GM18502 (cell line): ENCODE measurements at regions not wholly inside any gene's neighbourhood (a gene's known extent, or its start where the extent isn't known, plus 50 kb on each side); places are given as distances from the start of the nearest gene placed in this dataset.

Experiments
- ATAC-seq: cut with Tn5 transposase; IDR thresholded peaks from one replicate; pipeline ENCODE4 v1.9.1; 2021; ENCODE audit warnings: mild to moderate bottlenecking; ENCODE audit not compliant: unreplicated experiment, poor library complexity

GRCh38 chr1:165075725-165076370, 280.7 kb downstream of the LMX1A start:
- ATAC-seq: peak; percentile 64

GRCh38 chr1:165073185-165074007, 283.1 kb downstream of the LMX1A start:
- ATAC-seq: peak; percentile 76

DNA sequence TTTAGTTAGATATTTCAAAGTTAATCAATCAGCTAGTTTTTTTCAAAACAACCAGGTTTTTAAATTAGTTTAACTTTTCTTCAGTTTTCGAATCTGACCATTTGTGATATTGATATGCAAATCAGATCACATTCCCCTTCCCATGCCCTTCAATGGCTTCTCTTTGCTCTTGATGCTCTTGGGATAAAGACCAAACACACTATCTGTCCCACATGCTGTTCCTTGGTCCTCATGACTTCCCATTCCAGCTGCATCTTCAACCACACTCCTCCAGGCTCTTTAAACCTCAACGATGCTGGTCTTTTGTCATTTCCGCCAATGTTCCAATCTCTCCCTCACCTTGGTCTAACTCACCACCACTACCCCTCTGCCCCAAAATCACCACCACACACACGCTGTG, 285.8 kb downstream of the LMX1A start:
- no peak for ATAC-seq

- ATAC-seq: no peak
Measured at GRCh38 chr1:165069829-165070228, 286.7 kb downstream of the LMX1A start.

- ATAC-seq: no peak
Measured at GRCh38 chr1:165068741-165069140, 287.8 kb downstream of the LMX1A start.

DNA sequence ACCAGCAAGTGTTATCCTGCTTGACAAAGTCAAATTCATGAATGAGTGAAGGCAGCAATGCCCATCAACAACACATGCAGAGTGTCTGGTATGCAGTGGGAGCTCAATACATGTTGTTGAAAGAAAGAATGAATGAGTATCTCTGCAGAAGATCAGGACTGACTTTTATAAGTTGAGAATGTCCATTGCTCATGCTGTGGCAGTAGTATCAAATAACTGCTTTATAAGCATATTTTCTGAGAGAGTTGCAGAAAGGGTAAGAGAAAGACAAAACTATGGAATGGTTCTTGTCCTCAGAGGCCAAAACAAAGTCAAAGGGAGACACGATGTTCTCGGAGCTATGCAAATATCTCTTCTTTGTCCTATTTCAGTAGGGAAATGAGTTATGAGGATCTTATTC, 288.7 kb downstream of the LMX1A start:
- ATAC-seq: no peak

- ATAC-seq: no peak
Measured at GRCh38 chr1:165063181-165063965, 293.1 kb downstream of the LMX1A start.

- ATAC-seq: no peak
Measured at GRCh38 chr1:165062346-165062745, 294.2 kb downstream of the LMX1A start.

- no peak for ATAC-seq
Measured at GRCh38 chr1:165060285-165060793, 296.2 kb downstream of the LMX1A start.

GRCh38 chr1:165057956-165058355, 298.6 kb downstream of the LMX1A start:
- ATAC-seq: no peak

DNA sequence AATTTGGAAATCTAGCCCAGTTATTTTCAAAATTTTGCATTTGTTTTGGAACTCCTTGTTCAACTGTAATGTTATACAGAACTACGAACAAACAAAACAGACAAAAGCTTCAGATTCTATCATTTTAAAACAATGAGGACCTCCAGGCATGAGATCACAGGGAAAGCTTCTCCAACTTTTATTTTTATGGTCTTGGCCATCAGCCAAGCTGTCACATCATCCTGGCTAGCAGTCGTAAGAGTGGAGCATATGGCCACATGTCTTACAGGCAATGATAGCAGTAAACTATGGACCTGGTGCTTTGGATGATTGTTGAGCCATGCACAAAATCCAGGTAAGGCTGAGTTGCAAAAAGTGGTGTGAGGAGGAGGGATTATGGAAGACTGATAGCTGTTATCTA, 299.6 kb downstream of the LMX1A start:
- ATAC-seq: no peak

DNA sequence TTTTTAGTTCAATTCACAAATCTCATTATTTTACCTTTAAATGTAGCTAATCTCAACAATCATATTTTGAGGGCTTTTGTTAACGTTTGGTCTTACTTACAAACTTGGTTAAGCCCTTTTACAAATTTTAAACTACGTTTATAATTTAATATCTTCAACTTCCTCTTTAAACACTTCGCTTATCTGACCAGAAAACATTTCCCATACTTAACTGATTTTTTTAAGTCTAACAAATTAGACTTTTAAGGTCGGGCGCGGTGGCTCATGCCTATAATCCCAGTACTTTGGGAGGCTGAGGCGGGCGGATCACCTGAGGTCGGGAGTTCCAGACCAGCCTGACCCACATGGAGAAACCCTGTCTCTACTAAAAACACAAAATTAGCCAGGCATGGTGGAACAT, 300.9 kb downstream of the LMX1A start:
- ATAC-seq: no peak

DNA sequence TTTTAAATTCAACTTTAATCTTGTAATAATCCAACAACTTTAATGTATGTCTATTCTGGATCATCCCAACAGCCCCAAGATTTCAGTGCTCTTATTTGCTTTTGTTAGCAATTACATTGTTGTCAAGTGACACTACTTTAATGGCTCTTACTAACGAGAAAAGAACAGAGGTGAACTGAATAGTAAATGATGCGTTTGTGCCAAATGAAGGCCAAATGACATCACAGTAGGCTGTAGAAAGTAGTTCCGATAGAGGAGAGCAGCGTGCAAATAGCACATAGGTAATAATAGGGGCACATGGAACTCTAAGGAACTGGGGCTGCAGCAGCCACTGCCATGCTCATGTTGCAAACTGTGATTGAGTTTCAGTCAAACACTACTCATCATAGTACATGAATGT, 301.9 kb downstream of the LMX1A start:
- no peak for ATAC-seq

- no peak for ATAC-seq
Measured at GRCh38 chr1:165053351-165053750, 303.2 kb downstream of the LMX1A start.

DNA sequence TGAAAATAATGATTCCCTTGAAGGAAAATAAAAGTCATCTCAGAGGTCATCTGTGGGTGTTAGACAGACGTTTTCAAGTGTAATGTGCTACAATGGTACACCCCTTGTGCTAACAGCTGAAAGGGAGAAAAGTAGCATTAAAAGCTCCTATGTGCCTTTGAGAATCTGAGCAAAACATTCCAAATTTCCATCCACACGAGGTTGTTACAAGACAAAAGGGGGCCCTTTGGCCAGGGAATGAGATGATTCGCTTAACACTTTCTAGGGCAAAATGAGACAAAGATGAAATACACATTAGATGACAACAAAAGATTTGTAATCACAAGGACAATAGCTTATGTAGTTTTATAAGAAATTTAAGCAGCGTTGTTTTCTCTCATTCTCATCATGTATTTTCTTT, 303.6 kb downstream of the LMX1A start:
- ATAC-seq: no peak

- ATAC-seq: no peak
Measured at GRCh38 chr1:165052431-165052830, 304.1 kb downstream of the LMX1A start.

DNA sequence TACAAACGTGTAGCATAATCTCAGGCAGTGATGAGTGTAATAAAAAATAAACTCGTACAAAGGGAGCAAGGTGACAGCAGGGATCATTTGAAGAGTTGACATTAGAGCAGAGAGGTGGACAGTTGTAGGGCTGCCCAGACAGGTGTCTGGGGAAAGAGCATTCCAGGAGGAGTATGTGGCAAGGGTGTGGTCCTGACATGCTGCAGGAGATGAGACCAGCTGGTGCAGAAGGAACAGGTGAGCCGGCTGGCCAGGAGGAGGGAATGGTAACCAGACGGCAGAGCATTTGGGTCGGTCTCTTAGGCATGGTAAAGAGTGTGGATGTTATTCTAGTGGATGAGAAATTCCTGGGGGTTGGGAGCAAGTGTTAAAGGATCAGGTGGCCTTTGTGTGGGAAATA, 306.3 kb downstream of the LMX1A start:
- ATAC-seq: no peak

- ATAC-seq: no peak
Measured at GRCh38 chr1:165047994-165048393, 308.5 kb downstream of the LMX1A start.

GRCh38 chr1:165045902-165046301, 310.6 kb downstream of the LMX1A start:
- ATAC-seq: no peak

DNA sequence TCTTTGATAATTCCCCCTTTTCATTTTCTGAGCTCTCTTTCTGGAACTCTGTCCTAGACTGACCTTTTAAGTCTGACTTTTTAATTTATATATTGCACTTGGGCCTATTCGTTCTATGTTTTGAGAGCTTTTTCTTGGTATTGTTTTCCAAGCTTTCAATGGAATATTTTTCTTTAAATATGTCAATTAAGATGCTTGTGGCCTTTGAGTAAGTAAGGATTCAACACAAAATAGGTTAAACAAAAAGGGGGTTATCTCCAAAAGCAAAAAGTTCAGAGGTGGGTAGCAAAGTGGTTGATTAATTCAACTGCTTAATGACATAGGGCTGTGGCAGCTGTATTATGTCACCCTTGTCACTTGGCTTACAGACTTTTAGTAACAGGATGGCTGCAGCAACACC, 315.9 kb downstream of the LMX1A start:
- ATAC-seq: no peak

- no peak for ATAC-seq
Measured at GRCh38 chr1:165039996-165040395, 316.5 kb downstream of the LMX1A start.
